Activated naive CD8-positive, alpha-beta T cell (primary cell): ENCODE measurements at regions not wholly inside any gene's neighbourhood (a gene's known extent, or its start where the extent isn't known, plus 50 kb on each side); places are given as distances from the start of the nearest gene placed in this dataset.
A peak's percentile ranks its signal among the peaks of the same experiment; 100 is the strongest.
"Not testable (repeated sequence)": the region's sequence is repeated elsewhere in the genome, so short reads cannot be mapped to it uniquely, and the experiment has no call there.

ENCODE experiments used
- H3K27ac Mint-ChIP-seq: one replicate; pipeline ENCODE4 v1.8.0; 2021; ENCODE audit warnings: mixed read lengths
- H3K27me3 Mint-ChIP-seq: one replicate; pipeline ENCODE4 v1.8.0; 2021; ENCODE audit warnings: mixed read lengths
- H3K36me3 Mint-ChIP-seq: one replicate; pipeline ENCODE4 v1.8.0; 2021; ENCODE audit warnings: mixed read lengths
- H3K4me1 Mint-ChIP-seq: one replicate; pipeline ENCODE4 v1.8.0; 2021; ENCODE audit warnings: low read depth, mixed read lengths
- H3K4me3 Mint-ChIP-seq: one replicate; pipeline ENCODE4 v1.8.0; 2021; ENCODE audit warnings: mild to moderate bottlenecking, mixed read lengths
- H3K9me3 Mint-ChIP-seq: one replicate; pipeline ENCODE4 v1.8.0; 2021; ENCODE audit warnings: low read depth, mixed read lengths

DNA sequence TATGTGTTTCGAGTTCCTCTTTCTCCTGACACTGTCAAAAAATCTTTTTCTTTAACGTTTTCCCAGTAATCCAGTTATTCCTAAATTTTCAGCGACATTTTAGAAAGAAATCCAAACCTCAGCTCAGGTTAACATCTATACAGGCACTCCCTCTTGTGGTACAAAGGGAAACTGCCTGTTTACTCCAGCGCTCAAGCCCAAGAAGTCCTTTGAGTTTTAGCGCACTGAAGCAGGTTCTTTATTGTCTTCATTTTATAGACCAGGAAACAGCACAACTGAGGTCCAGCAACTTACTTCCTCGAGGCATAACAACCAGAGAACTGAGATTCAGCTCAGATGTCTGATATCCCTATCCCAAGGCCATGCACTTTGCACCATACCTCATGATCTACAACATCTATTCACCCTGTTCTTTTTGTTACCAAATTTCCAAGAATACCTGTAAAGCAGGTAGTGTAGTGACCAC lies 287.2 kb upstream of the MKLN1 start:
- Mint-ChIP-seq H3K9me3 (no peaks in the 10 kb centered on the region), H3K36me3 (peaks cover 14% of the 10 kb centered on the region), H3K27ac (peak overlapping the region; percentile 86), H3K27me3 (no peaks in the 10 kb centered on the region), H3K4me3 (peak overlapping the region; percentile 66), H3K4me1 (peaks cover 71% of the 10 kb centered on the region)

DNA sequence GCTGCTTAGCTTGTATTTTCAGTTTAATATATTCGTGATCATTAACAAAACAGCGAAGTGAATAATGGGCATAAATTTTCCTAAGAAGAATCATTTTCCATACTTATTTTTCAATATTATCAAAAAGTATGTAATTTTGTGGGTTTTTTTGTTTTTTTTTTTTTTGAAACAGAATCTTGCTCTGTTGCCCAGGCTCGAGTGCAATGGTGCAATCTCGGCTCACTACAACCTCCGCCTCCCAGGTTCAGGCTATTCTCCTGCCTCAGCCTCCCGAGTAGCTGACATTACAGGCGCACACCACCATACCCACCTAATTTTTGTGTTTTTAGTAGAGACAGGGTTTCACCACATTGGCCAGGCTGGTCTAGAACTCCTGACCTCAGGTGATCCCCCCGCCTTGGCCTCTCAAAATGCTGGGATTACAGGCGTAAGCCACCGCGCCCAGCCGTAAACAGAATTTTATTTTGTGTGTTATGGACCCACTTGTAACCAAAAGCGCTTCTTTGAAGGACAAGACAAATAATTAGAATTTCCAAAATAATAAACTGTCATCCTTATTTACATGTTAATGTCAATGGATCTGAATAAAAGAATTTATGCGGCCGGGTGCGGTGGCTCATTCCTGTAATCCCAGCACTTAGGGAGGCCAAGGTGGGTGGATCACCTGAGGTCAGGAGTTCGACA lies 286.5 kb upstream of the MKLN1 start:
- H3K9me3 Mint-ChIP-seq, H3K4me3 Mint-ChIP-seq, H3K27me3 Mint-ChIP-seq: not testable (repeated sequence)
- Mint-ChIP-seq H3K27ac (peak overlapping the region; percentile 86), H3K4me1 (peaks cover 69% of the 10 kb centered on the region), H3K36me3 (peaks cover 17% of the 10 kb centered on the region)

GRCh38 chr7:131042269-131043160 lies 285.2 kb upstream of the MKLN1 start:
- peaks cover 5% of the 10 kb centered on the region for H3K9me3 Mint-ChIP-seq
- H3K27me3 Mint-ChIP-seq: no peaks in the 10 kb centered on the region
- H3K4me3 Mint-ChIP-seq: no peak overlapping the region
- H3K27ac Mint-ChIP-seq: peak overlapping the region; percentile 84
- peaks cover 26% of the 10 kb centered on the region for H3K36me3 Mint-ChIP-seq
- peaks cover 74% of the 10 kb centered on the region for H3K4me1 Mint-ChIP-seq

DNA sequence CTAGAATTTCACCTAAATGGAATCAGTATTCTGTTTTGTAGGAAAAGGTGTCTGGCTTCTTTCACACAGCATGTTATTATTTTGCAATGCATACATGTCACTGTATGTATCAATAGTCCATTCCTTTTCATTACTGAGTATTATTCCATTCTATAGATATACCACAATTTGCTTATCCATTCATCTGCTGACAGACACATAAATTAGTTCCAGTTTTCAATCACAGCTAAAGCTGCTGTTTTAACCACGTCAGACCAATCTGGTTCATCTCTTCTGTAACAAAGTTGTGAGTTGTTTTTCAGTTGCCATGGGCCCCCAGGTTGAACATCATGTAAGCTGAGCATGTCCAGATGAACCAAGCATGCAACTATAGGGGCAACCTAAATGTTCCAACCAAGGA lies 282.1 kb upstream of the MKLN1 start:
- Mint-ChIP-seq H3K4me1 (peaks cover 76% of the 10 kb centered on the region), H3K27ac (peak overlapping the region; percentile 72), H3K27me3 (no peaks in the 10 kb centered on the region), H3K4me3 (no peak overlapping the region), H3K36me3 (peaks cover 38% of the 10 kb centered on the region), H3K9me3 (peaks cover 5% of the 10 kb centered on the region)

GRCh38 chr7:131046246-131046645 lies 281.4 kb upstream of the MKLN1 start:
- Mint-ChIP-seq H3K36me3 (peaks cover 40% of the 10 kb centered on the region), H3K4me1 (peaks cover 77% of the 10 kb centered on the region), H3K9me3 (peaks cover 5% of the 10 kb centered on the region), H3K27me3 (no peaks in the 10 kb centered on the region), H3K4me3 (no peak overlapping the region), H3K27ac (peak overlapping the region; percentile 46)

DNA sequence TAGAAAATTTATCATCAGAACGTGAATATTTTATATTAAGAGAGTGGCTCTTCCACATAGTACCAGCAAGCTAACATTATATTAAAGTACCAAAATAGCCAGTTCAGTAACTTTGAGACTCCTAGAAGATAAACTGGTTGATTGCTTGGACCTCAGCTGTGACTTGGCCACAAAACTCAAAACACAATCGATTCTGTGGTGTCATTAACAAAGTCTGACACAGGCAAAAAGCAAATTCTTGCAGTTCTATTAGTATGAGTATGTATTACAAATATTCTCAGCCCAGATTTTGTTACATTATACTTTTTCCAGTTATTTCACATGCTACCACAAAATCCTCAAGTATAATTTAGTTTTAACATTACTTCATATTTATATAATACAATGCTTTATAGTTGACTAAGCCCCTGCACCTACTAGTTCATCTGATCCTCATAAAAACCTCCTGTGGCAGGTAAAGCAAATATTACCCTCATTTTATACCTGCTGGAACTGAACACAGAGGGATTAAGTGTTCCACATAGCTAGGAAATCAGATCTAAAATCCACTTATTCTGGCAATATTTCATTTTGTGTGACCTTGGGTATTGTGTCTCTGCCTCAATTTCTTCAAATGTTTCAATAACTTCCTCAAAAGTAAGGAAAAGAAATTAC lies 279.9 kb upstream of the MKLN1 start:
- peaks cover 34% of the 10 kb centered on the region for H3K36me3 Mint-ChIP-seq
- no peaks in the 10 kb centered on the region for H3K27me3 Mint-ChIP-seq
- no peak overlapping the region for H3K4me3 Mint-ChIP-seq
- peaks cover 74% of the 10 kb centered on the region for H3K4me1 Mint-ChIP-seq
- H3K9me3 Mint-ChIP-seq: peaks cover 5% of the 10 kb centered on the region
- peak overlapping the region; percentile 89 for H3K27ac Mint-ChIP-seq

- peaks cover 81% of the 10 kb centered on the region for H3K4me1 Mint-ChIP-seq
Observed at GRCh38 chr7:131051304-131051703, 276.4 kb upstream of the MKLN1 start.

DNA sequence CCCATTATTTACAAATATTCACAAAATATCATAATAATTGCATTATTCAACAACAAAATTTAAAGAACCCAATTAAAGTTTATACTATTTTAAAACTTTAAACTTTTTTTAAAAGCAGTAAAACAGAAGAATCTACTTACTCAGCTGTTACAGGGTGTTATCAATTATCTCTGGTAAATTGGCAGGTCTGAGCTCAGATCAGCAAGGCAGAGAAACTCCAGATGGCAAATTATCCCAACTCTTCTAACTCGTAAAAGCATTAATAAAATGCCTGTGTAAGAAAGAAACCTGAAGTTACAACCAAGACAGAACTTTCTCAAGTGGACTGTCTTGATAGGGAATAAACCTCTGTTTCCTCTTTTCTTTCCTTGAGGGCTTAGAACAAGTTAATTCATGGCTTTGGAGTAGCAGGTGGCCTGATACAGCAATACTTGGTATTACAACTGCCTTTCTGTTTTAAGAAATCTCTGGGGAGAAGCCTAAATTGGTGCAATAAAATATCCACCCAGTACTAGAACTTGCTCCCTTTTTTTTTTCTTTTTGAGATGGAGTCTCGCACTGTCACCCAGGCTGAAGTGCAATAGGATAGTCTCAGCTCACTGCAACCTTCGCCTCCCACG lies 275.3 kb upstream of the MKLN1 start:
- Mint-ChIP-seq H3K36me3 (peaks cover 28% of the 10 kb centered on the region), H3K4me3 (peak overlapping the region; percentile 33), H3K9me3 (peaks cover under 1% of the 10 kb centered on the region), H3K27me3 (no peaks in the 10 kb centered on the region), H3K27ac (peak overlapping the region; percentile 69), H3K4me1 (peaks cover 81% of the 10 kb centered on the region)

More at GRCh38 chr7:131051304-131051703, 276.4 kb upstream of the MKLN1 start:
- H3K27me3 Mint-ChIP-seq: no peaks in the 10 kb centered on the region
- peaks cover 5% of the 10 kb centered on the region for H3K9me3 Mint-ChIP-seq
- peak overlapping the region; percentile 51 for H3K27ac Mint-ChIP-seq
- peaks cover 33% of the 10 kb centered on the region for H3K36me3 Mint-ChIP-seq
- H3K4me3 Mint-ChIP-seq: no peak overlapping the region

DNA sequence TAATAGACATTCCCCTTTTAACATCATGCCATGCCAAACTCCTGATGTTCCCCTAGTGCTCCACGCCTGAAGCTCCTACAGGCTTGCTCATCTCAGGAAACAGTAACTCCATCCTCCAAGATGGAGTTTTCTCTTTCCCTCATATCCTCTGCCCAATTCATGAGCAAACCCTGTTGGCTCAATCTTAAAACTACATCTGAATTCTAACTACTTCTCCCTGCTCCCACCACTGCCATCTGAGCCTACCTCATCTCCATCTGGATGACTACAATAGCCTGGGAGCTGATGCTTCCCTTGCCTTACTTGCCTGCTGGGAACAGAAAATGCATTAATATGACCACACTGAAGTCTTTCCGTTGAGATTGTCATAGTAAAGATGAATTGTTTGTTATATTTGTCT lies 271.7 kb upstream of the MKLN1 start:
- H3K27ac Mint-ChIP-seq: peak overlapping the region; percentile 98

GRCh38 chr7:131057015-131057793 lies 270.5 kb upstream of the MKLN1 start:
- Mint-ChIP-seq H3K9me3 (no peaks in the 10 kb centered on the region), H3K27me3 (no peaks in the 10 kb centered on the region), H3K36me3 (peaks cover 18% of the 10 kb centered on the region), H3K4me1 (peaks cover 79% of the 10 kb centered on the region), H3K27ac (peak overlapping the region; percentile 98), H3K4me3 (peak overlapping the region; percentile 85)

More for the DNA sequence above, 271.7 kb upstream of the MKLN1 start:
- H3K4me3 Mint-ChIP-seq: peak overlapping the region; percentile 85
- no peaks in the 10 kb centered on the region for H3K9me3 Mint-ChIP-seq
- no peaks in the 10 kb centered on the region for H3K27me3 Mint-ChIP-seq
- H3K36me3 Mint-ChIP-seq: peaks cover 16% of the 10 kb centered on the region
- peaks cover 75% of the 10 kb centered on the region for H3K4me1 Mint-ChIP-seq

DNA sequence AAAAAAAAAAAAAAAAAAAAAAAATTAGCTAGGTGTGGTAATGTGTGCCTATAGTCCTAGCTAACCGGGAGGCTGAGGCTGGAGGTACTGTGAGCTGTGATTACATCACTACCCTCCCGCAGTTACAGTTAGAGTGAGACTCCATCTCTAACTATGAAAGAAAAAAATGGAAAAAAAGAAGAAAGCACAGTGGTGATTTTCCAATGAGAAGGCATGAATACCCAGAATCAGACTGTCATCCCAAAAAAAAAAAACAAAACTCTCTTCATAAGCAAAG lies 269.9 kb upstream of the MKLN1 start:
- Mint-ChIP-seq H3K9me3 (no peaks in the 10 kb centered on the region), H3K27ac (peak overlapping the region; percentile 98), H3K4me3 (peak overlapping the region; percentile 85), H3K36me3 (peaks cover 18% of the 10 kb centered on the region), H3K4me1 (peaks cover 79% of the 10 kb centered on the region), H3K27me3 (no peaks in the 10 kb centered on the region)

DNA sequence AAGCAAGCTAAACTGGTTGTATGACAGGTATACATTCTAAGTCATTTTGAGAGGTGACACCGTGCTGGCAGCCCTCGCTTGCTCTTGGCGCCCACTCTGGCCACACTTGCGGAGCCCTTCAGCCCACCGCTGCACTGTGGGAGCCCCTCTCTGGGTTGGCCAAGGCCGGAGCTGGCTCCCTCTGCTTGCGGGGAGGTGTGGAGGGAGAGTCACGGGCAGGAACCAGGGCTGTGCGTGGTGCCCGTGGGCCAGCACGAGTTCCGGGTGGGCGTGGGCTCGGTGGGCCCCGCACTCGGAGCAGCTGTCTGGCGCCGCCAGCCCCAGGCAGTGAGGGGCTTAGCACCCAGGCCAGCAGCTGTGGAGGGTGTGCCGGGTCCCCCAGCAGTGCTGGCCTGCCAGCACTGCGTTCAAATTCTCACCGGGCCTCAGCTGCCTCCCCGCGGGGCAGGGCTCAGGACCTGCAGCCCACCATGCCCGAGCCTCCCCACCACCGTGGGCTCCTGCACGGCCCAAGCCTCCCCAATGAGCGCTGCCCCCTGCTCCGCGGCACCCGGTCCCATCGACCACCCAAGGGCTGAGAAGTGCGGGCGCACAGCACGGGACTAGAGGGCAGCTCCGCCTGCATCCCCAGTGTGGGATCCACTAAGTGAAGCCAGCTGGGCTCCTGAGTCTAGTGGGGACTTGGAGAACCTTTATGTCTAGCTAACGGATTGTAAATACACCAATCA lies 269.0 kb upstream of the MKLN1 start:
- Mint-ChIP-seq H3K27ac (peak overlapping the region; percentile 98), H3K4me1 (peaks cover 81% of the 10 kb centered on the region), H3K36me3 (peaks cover 18% of the 10 kb centered on the region), H3K4me3 (peak overlapping the region; percentile 7)
- not testable (repeated sequence) for H3K27me3 Mint-ChIP-seq, H3K9me3 Mint-ChIP-seq

DNA sequence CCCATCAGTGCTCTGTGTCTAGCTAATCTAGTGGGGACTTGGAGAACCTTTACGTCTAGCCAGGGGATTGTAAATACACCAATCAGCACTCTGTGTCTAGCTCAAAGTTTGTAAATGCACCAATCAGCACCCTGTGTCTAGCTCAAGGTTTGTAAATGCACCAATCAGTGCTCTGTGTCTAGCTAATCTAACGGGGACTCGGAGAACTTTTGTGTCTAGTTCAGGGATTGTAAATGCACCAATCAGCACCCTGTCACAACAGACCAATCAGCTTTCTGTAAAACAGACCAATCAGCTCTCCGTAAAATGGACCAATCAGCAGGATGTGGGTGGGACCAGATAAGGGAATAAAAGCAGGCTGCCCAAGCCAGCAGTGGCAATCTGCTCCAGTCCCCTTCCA lies 268.3 kb upstream of the MKLN1 start:
- H3K9me3 Mint-ChIP-seq, H3K27me3 Mint-ChIP-seq: not testable (repeated sequence)
- Mint-ChIP-seq H3K4me1 (peaks cover 83% of the 10 kb centered on the region), H3K27ac (peak overlapping the region; percentile 83), H3K36me3 (peaks cover 15% of the 10 kb centered on the region), H3K4me3 (peak overlapping the region; percentile 31)

- Mint-ChIP-seq H3K9me3 (no peaks in the 10 kb centered on the region), H3K4me3 (peak overlapping the region; percentile 42), H3K27ac (peak overlapping the region; percentile 83), H3K27me3 (no peaks in the 10 kb centered on the region), H3K36me3 (peaks cover 10% of the 10 kb centered on the region), H3K4me1 (peaks cover 78% of the 10 kb centered on the region)
Observed at GRCh38 chr7:131061158-131061557, 266.5 kb upstream of the MKLN1 start.
